HG03354 (cell line): ENCODE measurements at regions not wholly inside any gene's neighbourhood (a gene's known extent, or its start where the extent isn't known, plus 50 kb on each side); places are given as distances from the start of the nearest gene placed in this dataset.

Experiments used
- ATAC-seq: cut with Tn5 transposase; IDR thresholded peaks from one replicate; pipeline ENCODE4 v1.9.1; 2021; ENCODE audit warnings: mild to moderate bottlenecking; ENCODE audit not compliant: unreplicated experiment, poor library complexity, severe bottlenecking

DNA sequence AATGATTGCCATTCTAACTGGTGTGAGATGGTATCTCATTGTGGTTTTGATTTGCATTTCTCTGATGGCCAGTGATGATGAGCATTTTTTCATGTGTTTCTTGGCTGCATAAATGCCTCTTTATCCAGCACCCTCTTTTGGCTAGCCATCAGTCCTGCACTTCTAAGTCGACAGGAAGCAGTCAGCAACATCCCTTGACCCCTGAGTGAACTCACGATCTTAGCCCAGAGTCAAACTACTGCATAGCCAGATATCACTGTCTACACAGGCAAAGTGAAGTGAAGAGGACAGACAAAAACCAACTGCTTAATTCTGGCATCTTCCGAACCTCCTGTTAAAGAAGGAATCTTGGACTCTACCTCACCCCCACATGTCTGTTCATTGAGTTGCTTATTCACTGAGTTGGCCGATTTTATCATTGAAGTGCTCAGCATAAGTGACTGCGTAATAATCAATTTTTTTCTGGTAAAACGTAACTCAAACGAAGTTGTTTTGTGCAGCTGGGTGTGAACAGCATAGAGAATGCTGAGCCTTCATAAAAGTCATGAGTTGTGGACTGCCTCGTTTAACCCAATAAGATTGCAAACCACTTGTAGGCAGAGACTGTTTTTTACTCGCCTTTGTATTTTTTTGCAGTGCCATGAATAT lies 304.2 kb downstream of the COG6 start:
- no peak for ATAC-seq

DNA sequence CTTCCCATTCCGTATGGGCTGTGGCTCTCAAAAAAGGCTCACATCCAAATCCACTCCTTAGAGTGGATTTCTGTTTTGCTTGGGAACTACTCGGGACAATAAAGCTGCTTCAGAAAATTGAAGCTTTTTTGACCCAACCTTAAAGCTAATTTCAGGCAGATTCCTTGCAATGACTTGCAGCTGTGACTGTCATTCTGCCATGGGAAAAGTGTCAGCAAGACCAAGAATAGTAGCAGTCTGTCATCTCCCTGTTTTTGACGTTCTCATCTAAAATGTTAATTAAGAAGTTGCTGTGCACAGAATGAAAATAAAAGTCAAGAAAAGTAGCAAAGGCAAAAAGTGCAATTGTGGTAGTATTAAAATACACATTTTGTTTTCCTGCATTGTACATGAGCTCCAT lies 304.7 kb downstream of the COG6 start:
- ATAC-seq: no peak

DNA sequence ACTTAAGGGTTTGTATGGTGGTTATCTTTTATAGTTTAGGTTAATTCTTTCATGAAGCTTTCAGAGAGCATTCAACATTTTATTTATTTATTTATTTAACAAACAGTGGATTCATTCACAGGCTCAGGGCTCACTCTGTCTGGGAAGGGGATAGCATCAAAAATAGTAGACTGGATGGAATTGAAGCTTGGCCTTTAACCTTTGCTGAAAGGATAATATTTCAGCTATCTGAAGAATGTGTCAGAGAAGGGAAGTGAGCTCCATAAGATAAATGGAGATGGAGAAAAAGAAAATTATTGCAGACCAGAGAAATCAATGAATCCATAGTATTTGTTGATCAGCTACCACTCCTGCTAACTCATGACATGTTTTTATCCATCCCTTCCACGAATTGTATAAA lies 305.6 kb downstream of the COG6 start:
- ATAC-seq: no peak

DNA sequence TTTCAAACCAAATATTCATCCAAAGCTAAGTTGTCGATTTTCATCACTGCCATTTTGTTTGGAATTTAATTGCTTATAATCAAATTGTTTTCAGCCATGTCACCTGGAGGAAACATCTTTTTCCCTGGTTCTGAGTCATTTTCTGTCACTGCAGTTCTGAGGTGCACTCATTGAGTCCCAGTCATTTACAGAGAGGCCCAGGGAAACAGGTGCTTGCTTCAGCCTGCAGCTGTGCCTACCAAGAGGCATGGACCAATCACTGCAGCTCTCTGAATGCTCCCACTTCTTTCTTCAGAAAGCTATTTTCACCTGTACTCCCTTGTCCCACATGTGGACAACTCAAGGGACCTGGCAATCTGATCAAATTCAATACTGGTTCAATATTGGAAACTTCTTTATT lies 308.1 kb downstream of the COG6 start:
- no peak for ATAC-seq

DNA sequence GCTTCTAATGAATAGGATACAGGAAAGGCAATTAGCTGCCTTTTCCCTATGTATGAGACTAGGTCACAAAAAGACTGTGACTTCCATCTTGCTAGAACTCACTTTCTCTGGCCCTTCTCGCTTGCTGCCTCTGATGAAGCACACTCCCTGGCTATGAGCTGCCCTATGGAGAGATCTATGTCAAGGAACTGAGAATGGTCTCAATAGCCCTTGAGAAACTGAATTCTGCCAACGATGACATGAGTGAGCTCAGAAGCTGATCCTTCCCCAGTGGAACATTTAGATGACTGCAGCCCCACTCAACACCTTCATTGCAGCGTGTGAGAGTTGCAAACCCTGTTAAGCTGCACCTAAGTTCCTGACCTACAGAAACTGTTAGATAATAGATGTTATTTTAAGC lies 309.8 kb downstream of the COG6 start:
- no peak for ATAC-seq

DNA sequence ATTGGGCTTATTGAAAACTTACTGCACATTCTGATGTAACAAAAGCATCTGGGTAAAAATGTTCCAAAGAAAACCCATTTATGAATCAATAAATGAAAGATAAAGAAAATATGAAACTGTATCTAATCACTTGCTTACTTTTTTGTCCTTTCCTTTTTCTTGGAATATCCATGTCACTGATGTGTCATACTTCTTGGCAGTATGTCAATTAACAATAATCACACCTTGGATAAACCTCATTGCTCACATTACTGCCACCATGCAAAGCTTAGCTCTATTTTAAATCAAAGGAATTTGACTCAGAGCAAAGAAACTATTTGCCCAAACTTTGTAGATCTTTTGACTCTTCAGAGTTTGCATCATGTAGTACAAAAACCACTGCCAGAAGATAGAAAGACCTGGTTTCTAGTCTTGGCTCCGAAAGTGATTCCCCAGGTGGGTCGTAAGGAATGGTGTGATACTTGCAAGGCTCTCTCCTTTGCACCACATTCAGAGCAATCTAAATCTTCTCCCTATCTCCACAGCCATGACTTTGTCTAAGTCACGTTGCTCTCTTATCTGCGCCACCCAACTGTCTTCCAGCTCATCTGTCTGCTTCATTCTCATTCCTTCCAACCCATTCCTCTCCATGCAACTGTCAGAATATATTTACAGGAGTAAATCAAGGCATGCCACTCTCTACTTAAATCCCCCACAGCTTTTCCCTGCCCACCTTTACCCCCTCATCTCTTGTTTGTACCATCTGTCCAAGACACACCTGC lies 311.9 kb downstream of the COG6 start:
- ATAC-seq: no peak

DNA sequence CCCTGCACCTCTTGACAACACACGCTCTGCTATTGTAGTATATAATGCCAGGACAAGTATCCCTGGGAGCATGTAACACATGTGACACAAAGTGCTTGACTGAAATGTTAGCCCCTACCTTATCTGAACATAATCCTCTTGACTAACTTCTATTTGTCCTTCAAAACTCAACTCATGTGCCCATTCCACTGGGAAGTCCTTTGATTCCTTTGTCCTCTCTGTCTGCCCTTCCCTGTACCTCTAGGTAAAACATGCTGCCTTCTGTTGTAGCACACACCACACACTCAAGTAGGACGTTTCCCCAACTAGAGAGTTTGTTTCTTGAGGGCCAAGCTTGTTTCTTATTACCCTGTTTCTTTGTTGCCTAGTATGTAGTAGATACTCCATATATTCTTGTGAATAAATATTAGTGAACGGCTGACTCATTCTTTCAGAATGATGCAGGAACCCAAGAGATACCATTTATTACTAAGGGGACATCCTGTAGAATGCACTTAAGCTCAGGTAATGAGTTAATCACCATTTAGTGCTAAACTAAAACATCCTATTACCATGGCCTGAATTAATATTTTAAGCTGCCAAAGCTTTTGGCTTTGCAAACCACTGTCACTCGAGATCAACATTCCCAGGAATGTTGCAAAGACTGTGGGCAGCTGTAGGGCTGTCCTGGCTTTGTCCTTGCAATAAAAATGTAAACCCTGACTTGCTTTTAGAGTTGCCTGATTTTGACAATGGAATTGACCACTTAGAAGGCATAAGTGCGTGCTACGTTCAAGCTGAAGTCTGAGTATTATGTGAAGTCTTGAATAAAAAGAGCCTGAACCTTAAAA lies 313.4 kb downstream of the COG6 start:
- no peak for ATAC-seq

DNA sequence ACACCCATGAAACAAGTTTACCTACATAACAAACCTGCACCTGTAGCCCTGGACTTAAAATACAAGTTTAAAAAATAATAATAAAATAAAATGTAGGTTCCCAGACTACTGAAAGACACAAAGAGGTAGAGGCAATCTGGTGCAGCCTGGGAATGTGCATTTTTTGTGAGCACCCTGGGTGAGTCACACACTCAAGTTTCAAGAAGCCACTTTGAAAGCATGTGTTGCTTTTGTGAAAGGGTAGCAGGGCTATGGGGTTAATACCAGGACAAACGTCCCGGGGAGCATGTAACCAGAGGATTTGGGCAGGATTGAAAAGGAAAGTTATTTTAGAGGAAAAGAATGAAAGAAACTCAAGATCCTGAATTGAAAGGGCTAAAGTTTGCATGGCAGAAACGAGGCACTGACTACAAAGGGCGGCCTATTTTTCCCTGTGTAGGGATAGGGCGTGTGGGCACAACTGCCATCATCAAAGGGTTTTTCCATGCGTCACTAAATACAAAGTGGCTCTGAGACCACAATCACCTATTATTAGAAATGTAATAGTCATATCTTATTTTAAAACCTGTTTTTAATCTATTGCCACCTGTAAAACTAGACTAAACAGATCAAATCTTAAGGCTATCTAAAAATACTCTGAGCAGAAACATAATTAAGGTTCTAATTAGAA lies 314.9 kb downstream of the COG6 start:
- ATAC-seq: no peak

DNA sequence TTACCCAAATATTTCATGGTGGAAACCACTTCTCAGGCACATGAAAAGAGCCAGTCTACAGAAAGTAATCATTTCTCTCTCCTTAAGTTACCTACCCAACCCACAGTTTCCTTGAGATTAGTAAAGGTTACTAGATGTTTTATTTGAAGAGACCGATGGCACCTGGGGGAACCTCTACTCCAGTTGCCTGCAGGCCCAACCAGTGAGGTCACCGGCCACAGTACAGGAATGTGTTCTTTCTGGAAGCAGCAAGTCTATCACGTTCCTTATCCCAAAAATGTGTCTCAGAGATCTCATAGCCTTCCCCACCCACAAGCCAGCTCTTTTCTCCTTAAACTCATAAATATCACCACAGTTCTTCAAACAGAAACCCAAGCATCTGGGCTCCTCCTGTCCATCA lies 316.1 kb downstream of the COG6 start:
- no peak for ATAC-seq

DNA sequence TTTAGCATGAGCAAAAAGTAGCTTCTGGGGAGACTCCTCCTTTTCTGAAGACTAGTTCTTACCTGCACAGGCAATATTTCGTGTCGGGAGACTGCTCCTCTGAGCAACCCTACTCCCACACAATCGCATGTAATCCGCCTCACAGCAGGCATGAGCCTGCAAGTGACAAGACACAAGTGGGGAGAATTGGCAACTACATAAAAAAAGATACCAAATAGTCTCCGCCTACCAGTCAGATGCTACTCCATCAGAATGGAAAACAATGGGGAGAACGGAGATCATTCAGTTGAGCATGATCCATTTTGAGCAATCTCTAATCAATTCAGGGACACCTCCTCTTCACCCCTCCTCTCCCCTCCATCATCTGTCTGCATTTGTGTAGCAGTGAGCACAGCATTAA lies 321.0 kb downstream of the COG6 start:
- no peak for ATAC-seq

DNA sequence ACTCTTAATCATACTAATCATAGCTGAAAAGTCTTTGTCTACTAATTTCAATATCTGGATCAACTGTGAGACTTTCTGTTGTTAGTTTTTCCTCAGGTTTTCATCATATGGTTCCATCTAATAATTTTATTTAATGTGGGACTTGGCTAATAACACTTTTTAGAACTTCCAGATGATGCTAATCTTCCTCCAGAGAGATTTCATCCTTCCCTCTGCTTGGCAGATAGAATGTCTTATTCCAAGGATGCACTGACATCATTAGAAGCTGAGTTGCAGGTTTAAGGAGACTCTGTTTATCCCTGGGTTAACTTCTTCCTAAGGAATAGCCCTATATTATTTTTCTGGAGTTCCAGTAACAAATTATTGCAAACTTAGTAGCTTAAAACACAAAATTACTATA lies 325.6 kb downstream of the COG6 start:
- no peak for ATAC-seq

DNA sequence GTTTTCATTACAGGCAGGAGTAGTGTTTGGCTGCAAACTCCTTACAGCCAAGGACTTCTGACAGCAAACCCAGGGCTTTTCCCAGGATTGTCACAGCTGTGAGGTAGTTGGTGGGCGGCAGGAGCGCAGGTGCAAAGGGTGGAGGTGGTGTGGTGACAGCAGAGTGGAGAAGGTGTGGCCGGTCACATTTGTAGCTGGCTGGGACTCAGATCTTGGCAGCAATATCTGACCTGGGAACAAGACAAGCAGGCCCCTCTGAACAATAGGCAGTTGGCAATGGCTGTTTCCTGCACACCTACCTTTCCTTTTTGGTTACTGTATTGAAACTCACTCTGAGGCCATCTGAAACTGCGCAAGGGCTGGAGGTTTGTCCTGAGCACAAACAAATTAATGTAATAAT lies 327.3 kb downstream of the COG6 start:
- no peak for ATAC-seq

DNA sequence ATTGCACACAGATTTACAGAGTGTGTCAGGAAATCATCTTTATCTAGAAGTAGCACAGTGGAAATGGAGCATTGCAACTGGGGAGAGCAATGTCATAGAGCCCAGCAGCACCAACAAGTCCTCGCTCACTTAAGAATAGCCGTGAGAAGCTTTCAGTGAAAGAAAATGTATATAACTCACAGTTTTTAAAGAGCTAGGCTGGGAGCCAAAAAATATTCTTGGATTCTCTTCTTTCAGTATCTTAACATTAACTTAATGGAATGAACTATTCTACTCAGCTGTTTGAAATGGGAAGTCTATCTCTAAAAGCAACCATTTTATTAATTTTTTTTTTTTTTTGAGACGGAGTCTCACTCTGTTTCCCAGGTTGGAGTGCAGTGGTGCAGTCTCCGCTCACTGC lies 329.6 kb downstream of the COG6 start:
- no peak for ATAC-seq

DNA sequence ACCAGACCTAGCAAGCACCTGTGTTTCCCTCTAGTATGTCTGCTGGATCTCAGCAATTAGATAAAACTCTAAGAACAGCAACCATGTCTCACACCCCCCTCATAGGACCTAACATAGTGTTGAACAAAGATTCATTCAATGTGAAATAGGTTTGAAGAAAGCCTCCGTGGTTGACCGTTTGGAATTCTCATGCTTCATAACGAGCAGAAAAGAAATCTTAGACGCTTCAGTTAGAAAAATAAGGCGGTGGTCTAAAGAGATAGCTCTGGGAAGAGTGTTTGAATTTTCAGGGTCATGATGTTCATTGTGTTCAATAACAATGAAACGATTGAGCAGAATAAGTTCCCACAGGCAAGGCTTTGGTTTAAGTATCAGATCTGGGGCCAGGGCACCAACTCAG lies 332.9 kb downstream of the COG6 start:
- ATAC-seq: no peak

DNA sequence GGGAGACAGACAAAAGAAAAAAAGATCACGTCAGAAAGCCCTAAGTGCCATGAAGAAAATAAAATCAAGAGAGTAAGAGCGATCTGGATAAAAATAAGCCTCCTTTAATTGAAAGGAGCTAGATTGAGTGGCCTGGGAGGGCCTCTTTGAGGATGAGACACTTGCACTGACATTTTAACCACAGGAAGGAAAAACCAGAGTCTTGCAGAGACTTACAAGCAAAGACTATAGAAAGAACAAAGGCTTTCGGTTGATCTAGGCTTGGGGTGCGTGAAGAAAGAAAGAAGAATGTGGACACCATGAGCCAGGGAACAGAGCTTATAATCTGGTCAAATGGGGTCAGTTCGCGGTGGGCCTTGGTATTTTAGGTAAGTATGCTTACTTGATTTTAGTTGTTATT lies 342.7 kb downstream of the COG6 start:
- ATAC-seq: no peak

DNA sequence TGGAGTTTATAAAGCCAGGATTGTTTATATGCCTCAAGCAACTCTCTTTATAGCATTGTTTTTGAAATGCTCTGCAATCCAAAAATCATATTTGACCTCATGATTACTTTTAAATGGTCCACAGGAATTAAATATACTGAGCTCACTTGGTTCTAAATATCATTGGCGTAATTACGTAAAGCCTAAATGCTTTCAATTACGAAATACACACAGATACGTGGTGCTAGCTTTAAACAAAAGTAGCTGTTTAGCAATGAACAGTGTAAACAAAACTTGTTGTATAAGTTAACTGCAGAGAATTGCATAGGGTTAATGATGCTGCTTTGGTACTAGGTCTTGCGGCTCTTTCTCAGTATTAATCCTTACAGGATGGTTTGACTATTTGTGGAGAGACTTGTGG lies 346.6 kb downstream of the COG6 start:
- no peak for ATAC-seq

DNA sequence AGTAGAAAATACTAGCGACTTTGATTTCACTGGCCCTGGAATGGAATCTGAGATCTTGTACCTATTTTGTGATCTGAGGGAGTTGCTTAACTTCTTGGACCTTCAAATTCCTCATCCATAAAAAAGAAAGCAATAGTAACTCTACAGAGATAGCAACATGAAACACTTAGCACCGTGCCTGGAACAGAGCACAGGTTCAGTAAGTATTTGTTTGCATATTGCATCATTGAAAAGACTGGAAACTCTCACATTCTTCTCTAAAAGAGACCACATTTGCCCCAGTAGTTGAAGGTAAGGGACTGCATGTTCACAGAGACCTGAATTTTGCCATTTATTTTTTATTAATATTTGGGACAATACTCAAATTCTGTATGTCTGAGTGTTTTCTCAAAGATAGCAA lies 358.1 kb downstream of the COG6 start:
- ATAC-seq: no peak

DNA sequence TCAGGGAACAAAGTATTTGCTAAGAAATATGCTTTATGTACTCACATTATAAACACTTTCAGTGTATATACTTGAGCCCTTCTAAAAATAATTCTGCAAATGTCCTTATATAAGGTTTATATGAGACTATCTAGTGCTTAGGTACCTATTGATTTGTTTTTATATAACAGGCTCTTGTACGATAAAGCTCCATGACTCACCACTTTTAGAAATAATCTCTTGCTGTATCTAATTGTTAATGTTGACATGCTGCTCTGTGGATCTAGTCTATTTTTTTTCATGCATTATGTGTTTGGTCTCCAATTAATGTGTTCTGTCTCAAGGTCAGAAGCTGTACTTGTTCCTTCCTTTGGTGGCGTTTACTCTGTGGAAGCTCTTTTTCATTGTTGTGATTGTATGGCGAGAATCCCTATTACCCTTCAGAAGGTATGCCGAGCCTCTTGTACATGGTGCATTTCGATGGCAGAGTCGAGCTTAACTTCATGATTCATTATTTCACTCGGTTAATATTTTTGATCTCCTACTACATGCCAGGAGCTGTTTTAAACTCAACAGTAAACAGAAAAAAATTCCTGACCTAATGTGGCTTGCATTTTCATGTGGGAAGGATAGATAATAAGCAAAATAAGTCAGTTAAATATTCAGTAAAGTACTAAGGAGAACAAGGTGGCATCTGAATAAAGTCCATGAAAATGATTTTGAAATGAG lies 361.6 kb downstream of the COG6 start:
- ATAC-seq: no peak

DNA sequence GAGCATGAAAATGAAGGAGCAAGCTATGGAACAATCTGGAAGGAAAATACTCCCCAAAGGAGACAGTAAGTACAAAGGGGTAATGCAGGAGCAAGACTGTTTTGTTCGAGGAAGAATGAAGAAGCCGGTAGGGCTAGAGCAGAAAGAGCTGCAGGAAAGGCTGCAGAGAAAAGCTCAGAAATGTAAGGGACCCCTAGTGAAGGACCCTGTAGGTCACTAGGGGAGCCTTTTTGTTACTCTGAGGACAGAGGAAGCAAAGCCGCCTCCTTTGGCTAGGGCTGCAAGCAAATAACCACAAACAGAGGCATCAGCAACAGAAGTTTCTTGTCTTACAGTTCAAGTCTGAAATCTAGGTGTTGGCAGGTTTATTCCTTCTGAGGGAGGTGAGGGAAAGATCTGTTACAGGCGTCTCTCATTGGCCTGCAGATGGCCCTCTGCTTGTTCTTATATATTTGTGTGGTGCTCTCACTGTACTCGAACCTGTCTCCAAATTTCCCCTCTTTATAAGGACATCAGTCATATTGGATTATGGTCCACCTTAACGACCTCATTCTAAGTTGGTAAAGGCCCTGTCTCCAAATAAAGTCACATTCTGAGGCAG lies 362.3 kb downstream of the COG6 start:
- ATAC-seq: no peak
